GM23248 (cell line): ENCODE measurements at regions not wholly inside any gene's neighbourhood (a gene's known extent, or its start where the extent isn't known, plus 50 kb on each side); places are given as distances from the start of the nearest gene placed in this dataset.

ENCODE experiments used
- DNase-seq: peaks from one replicate; pipeline ENCODE4 v3.0.0-alpha.2; 2015
- H2AFZ ChIP-seq: fragments of 200-600 bp; sonication (generic); 2 replicates; pipeline ENCODE4 v1.6.1; 2016; ENCODE audit warnings: antibody characterized with exemption
- H3F3A ChIP-seq: fragments of 200-600 bp; sonication (generic); 2 replicates; pipeline ENCODE4 v1.6.1; 2016; ENCODE audit warnings: mild to moderate bottlenecking, antibody characterized with exemption, mixed run types; ENCODE audit not compliant: insufficient read depth
- H3K27ac ChIP-seq: fragments of 200-600 bp; sonication (generic); 2 replicates; pipeline ENCODE4 v1.5.1; 2016; ENCODE audit warnings: mild to moderate bottlenecking
- H3K27me3 ChIP-seq: fragments of 200-600 bp; sonication (generic); replicated peaks from 2 replicates; pipeline ENCODE4 v1.6.1; 2016; ENCODE audit warnings: mild to moderate bottlenecking; ENCODE audit not compliant: insufficient read depth
- H3K36me3 ChIP-seq: fragments of 200-600 bp; sonication (generic); 2 replicates; pipeline ENCODE4 v1.6.1; 2016; ENCODE audit warnings: low read depth, mild to moderate bottlenecking
- H3K4me1 ChIP-seq: fragments of 200-600 bp; sonication (generic); 2 replicates; pipeline ENCODE4 v1.6.1; 2016; ENCODE audit warnings: mild to moderate bottlenecking; ENCODE audit not compliant: insufficient read depth
- H3K4me2 ChIP-seq: fragments of 200-600 bp; sonication (generic); one replicate; pipeline ENCODE4 v1.6.1; 2016; ENCODE audit warnings: mild to moderate bottlenecking; ENCODE audit not compliant: unreplicated experiment
- H3K4me3 ChIP-seq: fragments of 200-600 bp; sonication (generic); 2 replicates; pipeline ENCODE4 v1.5.1; 2016; ENCODE audit warnings: mild to moderate bottlenecking
- H3K79me2 ChIP-seq: fragments of 200-600 bp; sonication (generic); 2 replicates; pipeline ENCODE4 v1.6.1; 2016; ENCODE audit warnings: mild to moderate bottlenecking; ENCODE audit not compliant: insufficient read depth
- H3K9ac ChIP-seq: fragments of 200-600 bp; sonication (generic); 2 replicates; pipeline ENCODE4 v1.6.1; 2016; ENCODE audit warnings: mild to moderate bottlenecking
- H3K9me2 ChIP-seq: fragments of 200-600 bp; sonication (generic); 2 replicates; pipeline ENCODE4 v1.6.1; 2016; ENCODE audit warnings: mixed run types, mild to moderate bottlenecking, moderate library complexity; ENCODE audit not compliant: insufficient read depth
- H3K9me3 ChIP-seq: fragments of 200-600 bp; sonication (generic); one replicate; pipeline ENCODE4 v1.6.1; 2017; ENCODE audit warnings: low read depth
- H4K20me1 ChIP-seq: fragments of 200-600 bp; sonication (generic); 2 replicates; pipeline ENCODE4 v1.6.0; 2016; ENCODE audit not compliant: insufficient read depth
- EZH2 ChIP-seq: fragments of 200-600 bp; sonication (generic); IDR thresholded peaks from 2 replicates; pipeline ENCODE4 v1.6.1; 2018; ENCODE audit warnings: antibody characterized with exemption, mild to moderate bottlenecking; ENCODE audit not compliant: insufficient read depth, poor library complexity, severe bottlenecking
- EZH2phosphoT487 ChIP-seq: fragments of 200-600 bp; sonication (generic); IDR thresholded peaks from 2 replicates; pipeline ENCODE4 v1.6.1; 2018; ENCODE audit warnings: antibody characterized with exemption, moderate library complexity, mild to moderate bottlenecking, low read depth; ENCODE audit not compliant: insufficient read depth
- WGBS, 2 experiments: methylation state at CpG; one replicate each; pipeline ENCODE4 v1.1.6; 2015 to 2017; ENCODE audit warnings: low lambda C conversion rate in 2 of 2, low coverage in 1 of 2; ENCODE audit errors: missing lambda C conversion rate in 2 of 2; 5-methylcytosine and 5-hydroxymethylcytosine counted together
- in situ Hi-C: fragments of 300-500 bp; cut with MboI; formaldehyde crosslinking; loops from 2 replicates; pipeline ENCODE4 v1.15.0; 2020

DNA sequence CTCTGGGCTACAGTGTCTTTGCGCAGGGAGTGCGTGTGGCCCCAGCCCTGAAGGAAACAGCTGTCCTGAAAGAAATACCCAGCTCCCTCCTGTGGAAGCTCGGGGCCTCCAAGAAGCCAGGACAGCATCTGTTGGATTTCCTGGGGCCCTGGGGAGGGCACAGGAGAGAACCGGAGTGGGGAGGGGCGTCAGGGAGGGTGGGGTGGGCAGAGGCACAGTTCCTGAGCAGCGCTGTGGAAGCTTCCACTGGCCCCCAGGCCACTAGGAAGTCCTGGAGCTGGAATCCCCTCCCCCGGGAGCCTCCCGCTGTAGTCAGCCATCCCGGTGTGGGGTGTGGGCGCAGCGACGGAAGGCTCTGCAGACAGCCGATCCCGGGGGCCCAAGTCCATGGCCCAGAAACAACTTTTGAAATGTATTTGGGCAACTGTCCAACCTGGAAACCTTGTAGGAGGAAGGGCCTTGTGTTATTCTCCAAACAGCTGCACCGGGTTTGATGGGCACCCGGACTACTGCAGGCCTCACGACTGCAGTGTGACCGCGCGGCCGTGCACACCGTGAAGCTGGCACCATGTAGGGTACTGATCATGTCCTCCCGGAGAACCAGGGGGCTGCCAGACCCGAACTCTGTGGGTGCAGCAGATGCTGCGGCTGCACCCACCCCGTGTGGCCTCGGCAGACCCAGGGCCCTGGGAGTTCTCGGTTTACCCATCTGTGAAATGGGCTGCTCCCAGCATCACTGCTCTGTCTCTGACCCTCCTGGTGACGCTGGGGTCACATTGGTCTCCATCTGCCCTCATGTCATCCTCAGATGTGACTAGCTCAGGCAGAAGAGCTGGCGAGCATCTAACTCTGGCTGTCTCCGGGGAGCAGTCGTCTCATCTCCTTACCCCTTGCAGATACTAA is 68.5 kb upstream of the HMX1 start:
- no peak for TF ChIP-seq EZH2phosphoT487
- Histone ChIP-seq H2AFZ (no peak overlapping the region), H3K9me3 (no peaks in the 10 kb centered on the region), H3K27ac (no peak overlapping the region), H3F3A (no peaks in the 10 kb centered on the region), H3K79me2 (no peaks in the 10 kb centered on the region), H3K27me3 (no peaks in the 10 kb centered on the region), H3K4me2 (no peak overlapping the region), H3K9me2 (no peaks in the 10 kb centered on the region), H3K4me3 (no peak overlapping the region), H3K4me1 (no peaks in the 10 kb centered on the region), H3K9ac (no peak overlapping the region), H4K20me1 (no peaks in the 10 kb centered on the region), H3K36me3 (no peaks in the 10 kb centered on the region)
- WGBS, 2 experiments: 12 to 14% methylated on average over 26 to 27 of the region's 32 CpGs
- no peak for DNase-seq
- in situ Hi-C loops: no loop called here

DNA sequence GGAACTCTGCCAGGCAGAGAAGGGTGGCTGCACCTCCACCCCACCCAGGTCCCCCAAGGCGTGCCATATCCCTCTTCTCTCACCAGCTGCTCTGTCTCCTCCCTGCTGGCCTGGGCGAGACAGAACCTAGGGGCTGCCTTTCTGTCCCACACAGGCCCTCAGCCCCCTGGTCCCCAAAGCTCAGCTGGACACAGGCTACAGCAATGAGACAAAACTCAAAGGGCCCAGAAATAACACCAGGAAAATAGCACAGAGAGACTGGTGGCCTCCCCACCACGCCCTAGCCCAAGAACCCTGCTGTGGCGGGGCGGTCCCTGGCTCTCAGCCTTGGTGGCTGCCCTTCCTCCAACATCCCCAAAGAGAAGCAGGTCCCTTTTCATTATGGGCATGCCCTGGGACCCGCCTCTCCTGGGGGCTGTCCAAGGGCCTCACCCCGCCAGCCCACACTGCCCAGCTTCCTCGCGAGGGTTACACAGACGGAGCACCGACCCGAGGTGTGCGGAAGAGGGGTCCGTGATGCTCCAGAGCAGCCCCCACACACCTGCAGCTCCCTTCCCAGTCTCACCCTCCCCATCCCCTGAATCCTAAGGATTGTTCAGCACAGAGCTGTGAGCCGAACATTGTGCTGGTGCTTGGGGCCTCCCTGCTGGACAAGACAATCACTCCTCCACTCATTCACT is 67.7 kb upstream of the HMX1 start:
- H3K79me2 ChIP-seq: no peaks in the 10 kb centered on the region
- H3K9me2 ChIP-seq: no peaks in the 10 kb centered on the region
- WGBS, 2 experiments: 5 to 11% methylated on average over 15 of the region's 15 CpGs
- no peak overlapping the region for H3K9ac ChIP-seq
- no peak overlapping the region for H2AFZ ChIP-seq
- TF ChIP-seq EZH2: no peak
- no peak for TF ChIP-seq EZH2phosphoT487
- H3K36me3 ChIP-seq: no peaks in the 10 kb centered on the region
- H4K20me1 ChIP-seq: no peaks in the 10 kb centered on the region
- no peak for DNase-seq
- H3K4me1 ChIP-seq: no peaks in the 10 kb centered on the region
- no peak overlapping the region for H3K4me2 ChIP-seq
- H3F3A ChIP-seq: no peaks in the 10 kb centered on the region
- no peak overlapping the region for H3K4me3 ChIP-seq
- H3K27me3 ChIP-seq: no peaks in the 10 kb centered on the region
- H3K9me3 ChIP-seq: no peaks in the 10 kb centered on the region
- in situ Hi-C loops: no loop called here
- no peak overlapping the region for H3K27ac ChIP-seq

DNA sequence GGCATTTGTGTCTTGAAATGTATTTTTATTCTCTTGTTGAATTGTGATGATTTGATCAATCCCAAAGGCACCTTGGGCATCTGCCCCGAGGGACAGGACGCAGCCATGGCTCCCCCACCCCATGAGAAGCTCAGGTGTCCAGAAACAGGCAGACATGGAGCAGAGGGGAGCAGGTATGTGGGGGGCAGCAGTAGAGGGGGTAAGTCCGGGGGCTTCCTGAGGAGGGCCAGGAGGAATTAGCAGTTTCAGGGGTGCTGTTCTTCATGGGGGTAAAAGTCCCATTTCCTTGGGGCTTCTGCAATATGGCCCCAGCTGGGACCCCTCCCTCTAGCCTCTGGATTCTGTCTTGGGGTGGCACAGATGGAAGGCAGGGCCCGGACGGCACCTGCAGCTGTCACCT is 67.0 kb upstream of the HMX1 start:
- no peaks in the 10 kb centered on the region for H3K4me1 ChIP-seq
- H3K4me2 ChIP-seq: no peak overlapping the region
- no peak overlapping the region for H3K4me3 ChIP-seq
- H3K9me3 ChIP-seq: no peaks in the 10 kb centered on the region
- H4K20me1 ChIP-seq: no peaks in the 10 kb centered on the region
- no peaks in the 10 kb centered on the region for H3K36me3 ChIP-seq
- no peak for TF ChIP-seq EZH2phosphoT487
- TF ChIP-seq EZH2: no peak
- WGBS, 2 experiments: 17 to 30% methylated on average over 5 of the region's 5 CpGs
- no peak for DNase-seq
- H3K27me3 ChIP-seq: no peaks in the 10 kb centered on the region
- H3K9me2 ChIP-seq: no peaks in the 10 kb centered on the region
- H3K79me2 ChIP-seq: no peaks in the 10 kb centered on the region
- in situ Hi-C loops: no loop called here
- H2AFZ ChIP-seq: no peak overlapping the region
- H3K9ac ChIP-seq: no peak overlapping the region
- H3K27ac ChIP-seq: no peak overlapping the region
- no peaks in the 10 kb centered on the region for H3F3A ChIP-seq

GRCh38 chr4:8938137-8938536 is 66.5 kb upstream of the HMX1 start:
- 23 to 37% methylated on average over 8 of the region's 8 CpGs for WGBS, 2 experiments
- no peak overlapping the region for H3K27ac ChIP-seq
- no peaks in the 10 kb centered on the region for H3F3A ChIP-seq
- no peaks in the 10 kb centered on the region for H4K20me1 ChIP-seq
- in situ Hi-C loops: no loop called here
- H2AFZ ChIP-seq: no peak overlapping the region
- no peaks in the 10 kb centered on the region for H3K36me3 ChIP-seq
- DNase-seq: no peak
- H3K79me2 ChIP-seq: no peaks in the 10 kb centered on the region
- no peak overlapping the region for H3K9ac ChIP-seq
- no peak overlapping the region for H3K4me3 ChIP-seq
- H3K9me2 ChIP-seq: no peaks in the 10 kb centered on the region
- TF ChIP-seq EZH2phosphoT487: no peak
- no peak for TF ChIP-seq EZH2
- H3K9me3 ChIP-seq: no peaks in the 10 kb centered on the region
- H3K4me1 ChIP-seq: no peaks in the 10 kb centered on the region
- H3K4me2 ChIP-seq: no peak overlapping the region
- H3K27me3 ChIP-seq: no peaks in the 10 kb centered on the region
